Fibroblast of lung (primary cell): ENCODE measurements at regions not wholly inside any gene's neighbourhood (a gene's known extent, or its start where the extent isn't known, plus 50 kb on each side); places are given as distances from the start of the nearest gene placed in this dataset.

ENCODE experiments used
- DNase-seq, 2 donors: peaks; one replicate each; pipeline versions ENCODE4 v3.0.0 to v3.0.0-alpha.2; 2010; ENCODE audit warnings: low read depth in 2 of 2
- H2AFZ ChIP-seq: 2 replicates; pipeline ENCODE4 v1.5.1; 2012; ENCODE audit warnings: low read length, control low read depth, inconsistent platforms
- H3K27ac ChIP-seq: 2 replicates; pipeline ENCODE4 v1.5.1; 2011; ENCODE audit warnings: low read length, control low read depth; ENCODE audit not compliant: insufficient read depth
- H3K27me3 ChIP-seq: 2 replicates; pipeline ENCODE4 v1.5.1; 2011; ENCODE audit warnings: mild to moderate bottlenecking, low read length; ENCODE audit not compliant: control insufficient read depth, insufficient read depth
- H3K36me3 ChIP-seq: 2 replicates; pipeline ENCODE4 v1.5.1; 2011; ENCODE audit warnings: low read length; ENCODE audit not compliant: control insufficient read depth, insufficient read depth
- H3K4me1 ChIP-seq: 2 replicates; pipeline ENCODE4 v1.5.1; 2011; ENCODE audit warnings: low read length; ENCODE audit not compliant: control insufficient read depth, insufficient read depth; ENCODE audit errors: extremely low read depth
- H3K4me2 ChIP-seq: 2 replicates; pipeline ENCODE4 v1.5.1; 2011; ENCODE audit warnings: low read length, control low read depth; ENCODE audit not compliant: insufficient read depth; ENCODE audit errors: extremely low read depth
- H3K4me3 ChIP-seq, 4 experiments: fragments of 200-600 bp in 1 of 4; sonication (generic) in 1 of 4; replicated peaks in 1 of 4; 2 replicates each; pipeline ENCODE4 v1.5.1; 2011 to 2016; ENCODE audit warnings: low read length in 4 of 4, low read depth in 3 of 4, mild to moderate bottlenecking in 3 of 4, control low read depth in 2 of 4, inconsistent platforms in 1 of 4, mixed read lengths in 1 of 4; ENCODE audit not compliant: insufficient read depth in 1 of 4; ENCODE audit errors: control extremely low read depth in 1 of 4
- H3K79me2 ChIP-seq: 2 replicates; pipeline ENCODE4 v1.5.1; 2012; ENCODE audit warnings: mild to moderate bottlenecking, low read length, inconsistent platforms; ENCODE audit not compliant: control insufficient read depth, insufficient read depth
- H3K9ac ChIP-seq: 2 replicates; pipeline ENCODE4 v1.5.1; 2011; ENCODE audit warnings: mild to moderate bottlenecking, low read length, control low read depth; ENCODE audit not compliant: insufficient read depth
- H3K9me3 ChIP-seq: 2 replicates; pipeline ENCODE4 v1.5.1; 2012; ENCODE audit warnings: low read depth, low read length; ENCODE audit not compliant: control insufficient read depth, insufficient read depth
- H4K20me1 ChIP-seq: 2 replicates; pipeline ENCODE4 v1.5.1; 2011; ENCODE audit warnings: low read length; ENCODE audit not compliant: control insufficient read depth, insufficient read depth; ENCODE audit errors: extremely low read depth
- EZH2 ChIP-seq: IDR thresholded peaks from 2 replicates; pipeline ENCODE4 v1.5.1; 2012; ENCODE audit warnings: low read length, control low read depth, mild to moderate bottlenecking; ENCODE audit errors: missing control alignments
- TF ChIP-seq, protein P1 (sequence below), 2 donors: IDR thresholded peaks in 1 of 2; conservative IDR thresholded peaks in 1 of 2; 1 replicate in 1 of 2; 2 replicates in 1 of 2; pipeline ENCODE4 v1.5.1; 2011 to 2012; ENCODE audit warnings: low read length in 2 of 2, control low read depth in 1 of 2, inconsistent platforms in 1 of 2, low read depth in 1 of 2, mild to moderate bottlenecking in 1 of 2

DNA sequence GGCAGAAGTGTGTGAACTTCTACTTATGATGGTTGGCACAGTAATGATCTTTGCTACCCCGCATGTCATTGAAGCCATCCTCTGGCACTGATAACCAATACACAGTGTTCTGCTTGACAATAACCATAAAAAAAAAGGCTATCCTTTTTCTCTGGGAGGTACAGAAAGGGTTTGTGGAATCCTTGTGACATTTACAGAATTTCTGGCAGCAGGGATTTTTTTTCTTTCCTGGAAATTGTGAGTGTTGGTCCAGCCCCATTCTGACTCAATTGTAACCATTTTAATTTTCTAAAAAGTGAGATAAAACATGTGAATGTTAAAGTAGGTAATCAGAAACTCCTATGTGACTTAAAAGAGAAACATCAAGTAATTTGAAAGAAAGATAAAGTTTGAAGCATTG, 943.8 kb downstream of the TMTC2 start:
- no peaks in the 10 kb centered on the region for H3K4me1 ChIP-seq
- TF ChIP-seq EZH2: no peak
- TF ChIP-seq, protein P1, sequence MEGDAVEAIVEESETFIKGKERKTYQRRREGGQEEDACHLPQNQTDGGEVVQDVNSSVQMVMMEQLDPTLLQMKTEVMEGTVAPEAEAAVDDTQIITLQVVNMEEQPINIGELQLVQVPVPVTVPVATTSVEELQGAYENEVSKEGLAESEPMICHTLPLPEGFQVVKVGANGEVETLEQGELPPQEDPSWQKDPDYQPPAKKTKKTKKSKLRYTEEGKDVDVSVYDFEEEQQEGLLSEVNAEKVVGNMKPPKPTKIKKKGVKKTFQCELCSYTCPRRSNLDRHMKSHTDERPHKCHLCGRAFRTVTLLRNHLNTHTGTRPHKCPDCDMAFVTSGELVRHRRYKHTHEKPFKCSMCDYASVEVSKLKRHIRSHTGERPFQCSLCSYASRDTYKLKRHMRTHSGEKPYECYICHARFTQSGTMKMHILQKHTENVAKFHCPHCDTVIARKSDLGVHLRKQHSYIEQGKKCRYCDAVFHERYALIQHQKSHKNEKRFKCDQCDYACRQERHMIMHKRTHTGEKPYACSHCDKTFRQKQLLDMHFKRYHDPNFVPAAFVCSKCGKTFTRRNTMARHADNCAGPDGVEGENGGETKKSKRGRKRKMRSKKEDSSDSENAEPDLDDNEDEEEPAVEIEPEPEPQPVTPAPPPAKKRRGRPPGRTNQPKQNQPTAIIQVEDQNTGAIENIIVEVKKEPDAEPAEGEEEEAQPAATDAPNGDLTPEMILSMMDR (conservative IDR thresholded peaks at IDR 0.05 in 1 of 2, IDR thresholded peaks at IDR 0.05 in 1 of 2; ENCODE audit: low read depth in 1 of 2, low read length in 2 of 2): no peak

DNA sequence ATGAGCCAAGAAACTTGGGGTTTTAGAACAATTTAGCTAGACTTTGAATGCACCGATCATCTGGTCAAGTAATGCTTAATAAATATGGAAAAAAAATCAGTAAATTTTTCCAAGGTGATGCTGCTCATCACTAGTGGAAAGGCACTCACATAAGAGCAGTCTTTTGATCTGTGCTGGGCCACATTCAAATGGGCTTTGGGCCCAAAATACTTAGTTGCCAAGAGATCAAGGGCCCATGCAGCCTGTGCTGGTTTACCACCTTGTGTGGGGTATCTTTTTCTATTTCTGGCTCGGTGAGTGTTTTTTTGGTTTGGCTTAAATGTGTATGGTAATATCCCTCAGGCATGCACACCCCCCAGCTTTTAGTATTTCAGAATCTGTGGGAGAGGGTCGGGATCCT, 943.2 kb downstream of the TMTC2 start:
- Histone ChIP-seq H2AFZ (no peak overlapping the region), H3K4me2 (no peak overlapping the region), H3K27me3 (no peaks in the 10 kb centered on the region), H3K27ac (no peak overlapping the region), H3K4me3 (no peak overlapping the region), H3K79me2 (no peaks in the 10 kb centered on the region), H3K36me3 (no peaks in the 10 kb centered on the region), H3K4me1 (no peaks in the 10 kb centered on the region), H3K9me3 (no peaks in the 10 kb centered on the region), H4K20me1 (no peaks in the 10 kb centered on the region), H3K9ac (no peak overlapping the region)
- DNase-seq: no peak
- TF ChIP-seq, protein P1 (conservative IDR thresholded peaks at IDR 0.05 in 1 of 2, IDR thresholded peaks at IDR 0.05 in 1 of 2; ENCODE audit: low read depth in 1 of 2, low read length in 2 of 2): no peak
- no peak for TF ChIP-seq EZH2

More for the DNA sequence above, 943.8 kb downstream of the TMTC2 start:
- no peaks in the 10 kb centered on the region for H3K79me2 ChIP-seq
- H3K9me3 ChIP-seq: no peaks in the 10 kb centered on the region
- no peak overlapping the region for H2AFZ ChIP-seq
- no peaks in the 10 kb centered on the region for H3K36me3 ChIP-seq
- no peaks in the 10 kb centered on the region for H4K20me1 ChIP-seq
- no peak overlapping the region for H3K9ac ChIP-seq
- no peaks in the 10 kb centered on the region for H3K27me3 ChIP-seq
- no peak overlapping the region for H3K27ac ChIP-seq
- H3K4me2 ChIP-seq: no peak overlapping the region
- no peak for DNase-seq
- no peak overlapping the region for H3K4me3 ChIP-seq

DNA sequence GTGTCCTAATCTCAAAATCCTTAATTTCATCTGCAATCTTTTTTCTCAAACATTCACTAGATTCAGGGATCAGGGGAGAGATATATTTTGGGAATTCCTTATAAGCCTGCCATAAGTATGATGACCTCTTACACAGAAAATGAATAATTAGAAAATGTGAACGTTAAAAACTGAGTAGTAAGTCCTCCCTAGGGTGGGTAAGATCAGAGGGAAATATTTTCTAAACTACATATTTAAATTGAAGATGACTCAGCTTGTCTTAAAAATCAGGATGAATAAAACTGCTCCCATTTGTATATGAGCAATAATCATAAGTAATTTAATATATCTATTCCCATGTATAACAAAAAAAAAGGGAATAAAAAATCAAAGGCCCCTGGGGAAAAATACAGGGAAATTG, 935.5 kb downstream of the TMTC2 start:
- Histone ChIP-seq H3K9ac (no peak overlapping the region), H3K27ac (no peak overlapping the region), H3K9me3 (no peaks in the 10 kb centered on the region), H3K36me3 (no peaks in the 10 kb centered on the region), H3K79me2 (no peaks in the 10 kb centered on the region), H3K4me1 (no peaks in the 10 kb centered on the region), H3K27me3 (no peaks in the 10 kb centered on the region), H3K4me3 (no peak overlapping the region), H3K4me2 (no peak overlapping the region), H2AFZ (no peak overlapping the region), H4K20me1 (no peaks in the 10 kb centered on the region)
- no peak for TF ChIP-seq EZH2
- TF ChIP-seq, protein P1 (conservative IDR thresholded peaks at IDR 0.05 in 1 of 2, IDR thresholded peaks at IDR 0.05 in 1 of 2; ENCODE audit: low read depth in 1 of 2, low read length in 2 of 2): no peak
- no peak for DNase-seq
